T-helper 1 cell treated with Interleukin-12 subunit alpha and Interleukin-12 subunit beta and Interleukin-4 antibody, amounts not matched to agents 30 ng/mL and 1 ng/mL, for 36 hours (primary cell): ENCODE measurements at regions not wholly inside any gene's neighbourhood (a gene's known extent, or its start where the extent isn't known, plus 50 kb on each side); places are given as distances from the start of the nearest gene placed in this dataset.
"Not testable (repeated sequence)": the region's sequence is repeated elsewhere in the genome, so short reads cannot be mapped to it uniquely, and the experiment has no call there.

Experiments used
- intact Hi-C: fragments of 100-400 bp; cut with micrococcal nuclease; formaldehyde crosslinking; loops from one replicate; pipeline ENCODE4 v1.15.1; 2024

- intact Hi-C loops = no loop called here
These were observed 156.1 kb downstream of the ZNF664 start for GRCh38 chr12:124129132-124129531.

GRCh38 chr12:124130691-124131591, 157.9 kb downstream of the ZNF664 start:
- intact Hi-C loops = no loop called here

DNA sequence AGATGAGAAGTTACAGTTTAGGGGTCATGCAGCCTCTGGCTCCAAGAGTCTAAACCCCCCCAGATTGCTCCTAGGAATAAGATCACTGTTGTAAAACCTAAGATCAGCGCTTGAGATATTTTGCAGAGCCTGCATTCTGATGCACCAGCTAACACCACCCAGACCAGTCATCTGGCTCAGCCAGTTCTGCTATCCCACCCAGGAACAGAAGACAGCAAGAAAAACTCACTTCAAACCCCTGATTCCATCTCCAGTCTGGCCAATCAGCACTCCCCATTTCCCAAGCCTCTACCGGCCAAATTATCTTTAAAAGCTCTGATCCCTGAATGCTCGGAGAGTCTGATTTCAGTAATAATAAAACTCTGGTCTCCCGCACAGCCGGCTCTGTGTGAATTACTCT, 158.6 kb downstream of the ZNF664 start:
- intact Hi-C loops = no loop called here

- intact Hi-C loops = no loop called here
These were observed 159.5 kb downstream of the ZNF664 start for GRCh38 chr12:124132530-124132929.

DNA sequence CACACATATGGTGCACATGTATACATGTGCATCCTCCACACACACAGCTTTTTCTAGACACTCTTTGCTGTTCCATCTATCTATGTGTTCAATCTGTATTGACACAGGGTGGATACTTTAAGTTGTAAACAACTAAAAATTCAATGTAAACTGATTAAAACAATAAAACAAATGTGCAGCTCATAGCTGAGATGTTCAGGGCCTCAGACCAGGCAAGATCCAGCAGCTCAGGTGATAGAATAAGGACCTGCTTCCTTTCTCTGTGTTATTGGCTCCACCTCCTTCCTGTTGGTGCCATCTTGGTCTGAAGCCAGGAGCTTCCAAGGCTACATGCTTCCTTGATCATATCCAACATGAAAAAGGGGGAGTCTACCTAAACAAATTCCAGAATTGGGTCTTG, 158.1 kb upstream of the RFLNA start:
- intact Hi-C loops = no loop called here

DNA sequence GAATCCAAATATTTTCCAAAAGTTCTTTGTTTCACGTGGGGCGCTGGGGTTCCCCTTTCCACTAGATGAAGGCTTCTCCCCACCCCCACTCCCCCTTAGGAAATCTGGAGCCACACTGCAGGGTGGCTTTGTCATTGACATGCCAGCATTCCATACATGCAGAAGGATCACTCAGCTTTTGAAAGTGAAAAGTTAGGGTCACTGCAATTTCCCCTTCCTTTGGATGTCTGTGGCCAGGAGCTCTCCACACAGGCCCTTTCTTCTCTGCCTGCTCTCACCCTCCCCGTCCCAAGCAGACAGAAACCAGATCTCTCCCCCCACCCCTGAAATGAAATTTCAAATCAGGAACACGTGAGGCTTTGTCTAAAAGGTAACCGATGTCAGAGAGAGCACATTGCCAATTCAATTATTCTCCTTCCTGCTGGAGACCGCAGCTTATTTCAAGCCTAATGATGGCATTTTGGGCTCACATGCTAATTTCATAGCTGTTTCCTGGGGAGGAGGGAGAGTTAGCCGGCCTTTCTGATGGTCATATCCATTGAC, 153.9 kb upstream of the RFLNA start:
- intact Hi-C loops = no loop called here

GRCh38 chr12:124141611-124142010, 153.3 kb upstream of the RFLNA start:
- intact Hi-C loops = not testable (repeated sequence)

- intact Hi-C loops = no loop called here
These were observed 152.4 kb upstream of the RFLNA start for GRCh38 chr12:124142395-124143035.

GRCh38 chr12:124143726-124144125, 151.2 kb upstream of the RFLNA start:
- intact Hi-C loops = no loop called here

DNA sequence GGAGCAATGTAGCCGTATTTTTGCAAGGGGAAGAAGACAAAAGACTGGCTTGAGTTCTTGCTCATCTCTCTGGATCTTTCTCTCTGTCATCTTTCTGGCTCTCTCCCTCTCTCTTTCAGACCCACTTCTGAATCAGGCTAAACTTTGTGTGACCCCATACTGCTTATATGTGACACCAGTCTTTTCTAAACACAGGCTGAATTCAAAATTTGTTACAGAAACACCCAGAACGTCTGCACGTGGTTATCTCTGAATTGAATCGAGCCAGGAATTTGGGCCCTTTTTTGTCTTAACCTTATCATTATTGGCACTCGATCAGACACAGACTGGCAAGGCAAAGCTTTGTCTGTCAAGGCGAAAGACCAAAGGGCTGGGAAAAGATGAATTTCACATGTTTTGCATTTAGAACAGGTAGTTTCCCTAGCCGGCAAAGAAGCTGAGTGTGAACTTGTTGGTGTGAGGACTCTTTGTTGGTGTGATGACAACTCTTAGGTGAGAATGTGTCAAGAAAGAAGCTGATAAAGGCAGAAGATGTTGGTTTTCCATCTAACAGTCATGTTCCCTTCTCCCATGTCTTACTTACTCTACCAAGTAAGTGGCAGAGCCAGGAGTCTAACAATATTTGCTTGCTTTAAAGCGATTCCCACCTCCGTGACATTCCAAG, 150.2 kb upstream of the RFLNA start:
- intact Hi-C loops = no loop called here

DNA sequence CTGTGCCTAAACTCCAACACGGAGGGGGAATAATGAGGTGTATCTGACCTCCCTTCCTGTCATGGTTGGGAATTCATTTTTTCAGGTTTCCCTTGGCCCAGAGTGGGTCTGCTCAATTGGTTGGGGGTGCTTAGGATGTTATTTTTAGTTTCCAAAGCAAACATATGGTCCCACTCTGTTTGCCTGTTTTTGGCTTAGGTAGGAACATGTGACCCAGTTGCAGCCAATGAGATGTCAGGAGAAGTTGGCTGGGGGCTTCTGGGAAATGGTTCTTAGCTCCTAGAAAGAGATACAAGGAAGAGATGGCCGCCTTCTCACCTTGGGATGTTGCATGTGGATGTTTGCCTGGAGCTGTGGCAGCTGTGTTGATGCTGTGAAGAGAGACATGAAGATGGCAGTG, 147.9 kb upstream of the RFLNA start:
- intact Hi-C loops = no loop called here

DNA sequence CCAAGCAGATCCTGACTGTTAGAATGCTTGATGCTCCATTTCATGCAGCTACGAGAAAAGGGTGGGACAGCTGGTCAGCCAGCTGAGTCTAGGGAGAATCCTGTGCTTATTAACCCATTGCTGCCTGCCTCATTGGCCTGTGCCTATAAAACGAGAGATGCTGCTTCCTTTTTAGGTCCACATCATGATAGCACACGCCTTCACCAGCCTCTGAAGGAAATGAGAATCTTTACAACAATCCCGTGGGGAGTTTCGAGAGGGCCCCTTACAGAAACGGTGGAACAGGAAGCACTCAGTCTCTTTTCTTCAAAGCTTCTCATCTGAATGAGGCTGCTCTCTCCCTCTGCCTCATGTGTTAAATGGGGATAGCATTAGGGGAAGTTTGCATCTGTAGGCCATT, 147.3 kb upstream of the RFLNA start:
- intact Hi-C loops = no loop called here

DNA sequence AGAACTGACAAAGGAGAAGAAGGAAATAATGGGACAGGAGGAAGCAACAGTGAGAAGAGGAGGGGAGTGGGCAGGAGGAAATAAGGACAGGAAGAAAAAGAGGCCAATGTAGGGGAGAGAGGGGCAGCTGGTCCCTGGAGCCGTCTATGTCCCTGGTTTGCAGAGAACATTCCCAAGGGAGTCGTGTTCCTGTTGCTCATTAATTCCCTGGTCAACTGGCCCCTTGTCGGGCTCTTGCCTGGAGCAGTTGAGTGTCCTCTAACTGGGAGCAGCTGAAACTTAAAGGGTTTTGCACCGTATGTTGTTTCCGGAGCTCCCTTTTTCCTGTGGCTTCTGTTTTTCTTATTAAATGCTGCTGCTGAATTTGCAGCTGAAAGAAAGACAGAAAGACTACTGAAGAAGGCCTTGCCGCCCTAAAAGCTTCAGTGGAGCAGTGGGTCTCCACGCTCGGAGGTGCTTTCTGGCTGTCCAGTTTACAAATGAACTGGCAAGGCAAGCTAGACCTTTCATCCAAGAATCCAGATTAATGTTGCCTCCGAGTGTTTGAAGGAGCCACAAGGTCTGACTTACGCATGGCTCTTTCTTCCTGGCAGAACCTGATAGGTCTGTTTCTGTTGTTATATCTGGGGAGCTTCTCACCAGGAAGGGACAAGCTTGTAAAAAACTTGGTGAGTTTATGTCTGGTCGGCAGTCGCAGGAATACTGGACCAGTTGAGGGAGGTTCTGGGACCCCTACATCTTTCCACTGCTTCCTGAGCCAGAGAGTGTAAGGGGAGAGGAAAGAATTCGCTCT, 146.2 kb upstream of the RFLNA start:
- intact Hi-C loops = no loop called here

GRCh38 chr12:124149287-124149686, 145.6 kb upstream of the RFLNA start:
- intact Hi-C loops = no loop called here

GRCh38 chr12:124150168-124150567, 144.7 kb upstream of the RFLNA start:
- intact Hi-C loops = no loop called here

GRCh38 chr12:124151583-124151982, 143.3 kb upstream of the RFLNA start:
- intact Hi-C loops = no loop called here

GRCh38 chr12:124152731-124153130, 142.2 kb upstream of the RFLNA start:
- intact Hi-C loops = no loop called here

DNA sequence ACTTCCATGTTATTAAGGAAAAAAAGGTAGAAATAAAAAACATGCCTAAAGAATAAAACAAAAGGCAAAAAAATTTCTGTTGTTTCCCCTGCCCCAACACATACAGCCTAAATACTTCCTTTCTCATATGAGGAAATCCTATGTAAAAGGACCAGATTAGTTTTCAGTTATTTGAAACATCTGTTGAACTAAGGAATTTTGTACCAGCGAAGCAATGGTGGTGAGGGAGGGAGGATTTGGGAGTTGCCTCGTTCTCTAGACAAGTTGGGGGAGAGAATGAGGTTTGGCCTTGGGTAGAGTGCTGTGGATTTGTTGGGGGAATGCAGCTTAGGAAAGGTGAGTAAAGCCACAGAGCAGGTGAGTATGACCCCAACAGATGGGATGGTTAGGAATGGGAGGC, 141.5 kb upstream of the RFLNA start:
- intact Hi-C loops = no loop called here

- intact Hi-C loops = no loop called here
These were observed 137.5 kb upstream of the RFLNA start for GRCh38 chr12:124157406-124157805.

- intact Hi-C loops = no loop called here
These were observed 135.2 kb upstream of the RFLNA start for GRCh38 chr12:124159655-124160054.

- intact Hi-C loops = no loop called here
These were observed 134.7 kb upstream of the RFLNA start for GRCh38 chr12:124160097-124160756.
